ENCODE measurements at regions not wholly inside any gene's neighbourhood (a gene's known extent, or its start where the extent isn't known, plus 50 kb on each side); places are given as distances from the start of the nearest gene placed in this dataset.

DNA sequence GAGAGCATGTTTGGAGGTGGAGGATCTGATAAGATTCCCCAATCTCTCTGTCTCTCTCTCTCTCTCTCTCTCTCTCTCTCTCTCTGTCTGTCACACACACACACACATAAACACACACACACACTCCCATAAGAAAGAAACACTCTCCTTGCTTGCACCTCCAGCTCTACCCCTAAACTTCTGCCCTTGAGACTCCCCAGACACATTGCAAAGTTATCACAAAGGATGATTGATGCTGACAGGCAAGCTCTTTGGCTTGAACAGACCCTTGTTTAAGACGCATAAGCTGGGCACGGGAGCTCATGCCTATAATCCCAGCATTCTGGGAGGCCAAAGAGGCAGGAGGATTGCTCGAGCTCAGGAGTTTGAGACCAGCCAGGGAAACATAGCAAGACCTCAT lies 78.2 kb downstream of the NAV1 start (continued):
- TF ChIP-seq RBBP5 (IDR thresholded peaks at IDR 0.05; ENCODE audit: borderline replicate concordance, low read depth, low read length), result no peak
- TF ChIP-seq RNF2 (IDR thresholded peaks at IDR 0.05; ENCODE audit: borderline replicate concordance, low read depth, low read length, missing control alignments, poor library complexity, severe bottlenecking), result no peak
- TF ChIP-seq, protein P1, sequence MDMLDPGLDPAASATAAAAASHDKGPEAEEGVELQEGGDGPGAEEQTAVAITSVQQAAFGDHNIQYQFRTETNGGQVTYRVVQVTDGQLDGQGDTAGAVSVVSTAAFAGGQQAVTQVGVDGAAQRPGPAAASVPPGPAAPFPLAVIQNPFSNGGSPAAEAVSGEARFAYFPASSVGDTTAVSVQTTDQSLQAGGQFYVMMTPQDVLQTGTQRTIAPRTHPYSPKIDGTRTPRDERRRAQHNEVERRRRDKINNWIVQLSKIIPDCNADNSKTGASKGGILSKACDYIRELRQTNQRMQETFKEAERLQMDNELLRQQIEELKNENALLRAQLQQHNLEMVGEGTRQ (IDR thresholded peaks at IDR 0.05; ENCODE audit: low read length), result no peak
- no peak for TF ChIP-seq SIN3A (conservative IDR thresholded peaks at IDR 0.05 in 1 of 2, IDR thresholded peaks at IDR 0.05 in 1 of 2; ENCODE audit: low read depth in 1 of 2, low read length in 2 of 2)
- no peak for TF ChIP-seq CTBP2 (IDR thresholded peaks at IDR 0.05; ENCODE audit: borderline replicate concordance, insufficient read depth, insufficient read length, low read length)
- TF ChIP-seq, protein P2, sequence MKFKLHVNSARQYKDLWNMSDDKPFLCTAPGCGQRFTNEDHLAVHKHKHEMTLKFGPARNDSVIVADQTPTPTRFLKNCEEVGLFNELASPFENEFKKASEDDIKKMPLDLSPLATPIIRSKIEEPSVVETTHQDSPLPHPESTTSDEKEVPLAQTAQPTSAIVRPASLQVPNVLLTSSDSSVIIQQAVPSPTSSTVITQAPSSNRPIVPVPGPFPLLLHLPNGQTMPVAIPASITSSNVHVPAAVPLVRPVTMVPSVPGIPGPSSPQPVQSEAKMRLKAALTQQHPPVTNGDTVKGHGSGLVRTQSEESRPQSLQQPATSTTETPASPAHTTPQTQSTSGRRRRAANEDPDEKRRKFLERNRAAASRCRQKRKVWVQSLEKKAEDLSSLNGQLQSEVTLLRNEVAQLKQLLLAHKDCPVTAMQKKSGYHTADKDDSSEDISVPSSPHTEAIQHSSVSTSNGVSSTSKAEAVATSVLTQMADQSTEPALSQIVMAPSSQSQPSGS (IDR thresholded peaks at IDR 0.05; ENCODE audit: low read length), result no peak
- no peak for TF ChIP-seq BACH1 (IDR thresholded peaks at IDR 0.05; ENCODE audit: low read length)

All from H1 (cell line).